ENCODE measurements at regions not wholly inside any gene's neighbourhood (a gene's known extent, or its start where the extent isn't known, plus 50 kb on each side); places are given as distances from the start of the nearest gene placed in this dataset.

- TF ChIP-seq POLR2A (IDR thresholded peaks at IDR 0.05), result no peak
- TF ChIP-seq CTCF (IDR thresholded peaks at IDR 0.05), result no peak
- TF ChIP-seq POLR2AphosphoS5 (IDR thresholded peaks at IDR 0.05), result no peak
Measured at GRCh38 chr1:81517987-81518386, 282.7 kb upstream of the ADGRL2 start.

All from prostate gland (tissue), 2 donors.